ENCODE measurements at regions not wholly inside any gene's neighbourhood (a gene's known extent, or its start where the extent isn't known, plus 50 kb on each side); places are given as distances from the start of the nearest gene placed in this dataset.

DNA sequence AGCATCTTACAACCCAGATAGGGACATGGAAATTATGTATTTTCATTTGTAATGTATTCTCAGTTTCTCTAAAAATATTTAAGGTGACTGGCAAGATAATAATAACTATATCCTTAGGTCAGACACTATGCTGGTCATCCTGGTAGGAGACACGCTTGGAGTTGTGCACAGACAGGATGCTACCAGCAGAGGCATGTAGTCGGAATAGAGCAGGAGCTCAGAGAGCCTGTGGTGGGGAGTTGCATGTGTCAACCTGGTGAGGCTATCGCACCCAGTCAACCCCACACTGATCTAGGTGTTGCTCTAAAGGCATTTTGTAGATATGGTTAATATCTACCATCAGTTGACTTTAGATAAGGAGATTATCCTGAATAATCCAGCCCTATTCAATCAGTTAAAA, 318.5 kb downstream of the MIAT start:
- no peaks in the 10 kb centered on the region for H3K36me3 ChIP-seq
- no peak overlapping the region for H3K4me3 ChIP-seq
- H3K27me3 ChIP-seq: no peaks in the 10 kb centered on the region; the same call in 1 of the 2 replicates
- no peak for DNase-seq
- H3K9me3 ChIP-seq: no peaks in the 10 kb centered on the region

DNA sequence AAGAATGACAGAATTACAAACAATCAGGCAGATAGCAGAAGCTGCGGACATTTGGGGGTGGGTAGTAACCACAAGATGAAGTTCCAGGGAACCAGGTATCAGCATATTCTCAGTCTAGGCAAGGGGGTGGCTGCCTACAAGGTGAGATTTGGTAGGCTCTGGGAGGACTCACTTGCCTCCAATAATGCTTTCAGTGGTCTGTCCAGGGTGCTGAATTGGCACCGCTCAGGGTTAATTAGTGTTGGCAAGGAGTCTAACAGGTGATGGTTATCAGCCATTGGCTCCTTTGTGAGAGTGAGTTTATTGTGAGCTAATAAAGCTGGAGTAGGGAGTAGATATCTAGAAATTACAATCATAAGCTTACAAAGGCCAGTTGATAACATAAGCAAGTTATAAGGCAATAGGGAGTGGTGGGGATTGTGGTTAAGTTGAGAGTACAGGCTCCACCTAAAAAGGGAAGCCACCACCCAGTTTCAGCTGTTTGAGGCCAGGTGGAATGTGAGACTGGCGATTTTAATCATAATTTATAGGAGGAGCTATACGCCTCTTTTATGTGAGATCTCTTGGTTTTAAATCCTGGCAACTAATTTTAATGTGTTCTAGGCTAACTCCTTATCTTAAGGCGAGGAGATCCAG, 320.5 kb downstream of the MIAT start:
- H3K36me3 ChIP-seq: no peaks in the 10 kb centered on the region
- no peaks in the 10 kb centered on the region for H3K9me3 ChIP-seq
- H3K4me3 ChIP-seq: no peak overlapping the region
- no peaks in the 10 kb centered on the region; the same call in 1 of the 2 replicates for H3K27me3 ChIP-seq
- no peak for DNase-seq

DNA sequence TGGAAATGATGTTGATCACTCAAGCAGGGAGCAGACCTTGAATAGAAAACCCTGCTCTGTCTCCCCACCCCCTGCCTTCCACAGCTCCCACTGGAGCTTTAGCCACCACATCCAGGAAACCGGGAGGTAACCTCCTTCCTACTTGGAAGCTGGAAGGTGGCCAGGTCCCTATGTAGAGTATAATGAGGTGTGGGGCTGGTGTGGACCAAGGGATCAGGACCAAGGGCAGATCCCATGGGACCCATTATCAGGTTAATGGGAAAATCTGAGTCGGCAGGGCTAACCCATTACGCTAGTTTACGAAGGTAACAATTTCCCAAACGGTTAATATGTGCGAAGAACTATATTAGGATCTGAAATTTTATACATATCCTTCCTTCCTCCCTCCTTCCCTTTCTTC, 321.9 kb downstream of the MIAT start:
- Histone ChIP-seq H3K9me3 (no peaks in the 10 kb centered on the region), H3K4me3 (no peak overlapping the region), H3K36me3 (no peaks in the 10 kb centered on the region), H3K27me3 (no peaks in the 10 kb centered on the region; the same call in 1 of the 2 replicates)
- DNase-seq: no peak

DNA sequence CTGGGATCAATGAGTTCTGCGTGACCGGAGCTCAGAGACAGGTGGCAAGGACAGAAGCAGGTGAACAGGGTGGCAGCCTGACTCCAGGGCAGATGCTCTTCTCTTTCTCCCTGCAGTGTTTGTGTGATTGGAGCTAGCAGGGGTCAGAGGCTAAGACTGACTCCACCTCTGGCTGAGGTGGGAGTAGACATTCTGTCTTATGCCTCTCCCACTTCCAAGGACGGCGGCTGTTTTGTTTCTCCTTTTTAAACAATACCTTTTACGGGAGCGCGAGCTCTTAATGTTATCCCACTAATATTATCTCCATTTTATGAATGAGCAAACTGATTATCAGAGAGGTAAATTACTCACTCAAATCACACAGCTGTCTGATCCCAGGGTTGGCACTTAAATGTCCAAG, 323.7 kb downstream of the MIAT start:
- DNase-seq: no peak

DNA sequence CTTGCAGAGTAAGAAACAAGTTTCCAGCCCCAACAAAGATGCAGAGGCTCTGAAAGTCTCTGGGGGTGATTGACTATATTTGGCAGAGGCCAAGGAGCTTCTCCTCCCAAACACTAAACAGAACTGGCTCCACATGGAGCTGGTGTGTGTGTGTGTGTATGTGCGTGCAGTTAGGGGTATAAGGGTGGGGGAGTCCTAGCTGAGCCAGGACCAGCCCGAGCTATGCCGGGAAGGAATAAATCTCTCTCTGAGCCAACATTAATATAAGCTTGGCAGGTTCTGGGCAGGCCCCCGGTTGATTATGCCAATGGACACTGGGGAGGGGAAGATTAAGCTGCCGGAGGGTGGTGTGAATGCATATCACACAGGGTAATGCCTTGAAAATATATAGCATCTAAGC, 324.2 kb downstream of the MIAT start:
- no peak overlapping the region for H3K4me3 ChIP-seq
- no peaks in the 10 kb centered on the region for H3K36me3 ChIP-seq
- peak; percentile 59 for DNase-seq
- no peaks in the 10 kb centered on the region for H3K9me3 ChIP-seq
- peaks cover 2% of the 10 kb centered on the region; the same call in 1 of the 2 replicates for H3K27me3 ChIP-seq

More for the DNA sequence above, 323.7 kb downstream of the MIAT start:
- peaks cover 2% of the 10 kb centered on the region for H3K27me3 ChIP-seq
- no peak overlapping the region for H3K4me3 ChIP-seq
- no peaks in the 10 kb centered on the region for H3K9me3 ChIP-seq
- no peaks in the 10 kb centered on the region for H3K36me3 ChIP-seq

DNA sequence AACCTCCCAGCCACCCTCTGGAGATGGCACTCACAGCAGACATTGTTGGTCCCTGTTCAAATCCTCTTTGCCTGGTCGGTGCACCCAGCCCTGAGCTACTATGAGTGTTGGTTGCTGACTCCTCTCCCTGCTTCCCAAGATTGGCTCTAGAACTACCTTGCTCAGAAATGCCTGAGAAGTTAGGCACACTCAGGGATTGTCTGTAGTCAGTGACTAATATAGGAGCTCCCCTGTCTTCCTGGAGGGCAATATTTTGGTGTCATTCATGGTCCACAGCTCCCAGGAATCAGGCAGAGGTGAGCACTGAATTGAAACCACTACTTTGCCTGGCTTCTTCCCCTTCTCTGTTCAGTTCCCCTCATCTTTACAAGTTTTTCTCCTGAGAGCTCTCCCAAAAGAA, 325.9 kb downstream of the MIAT start:
- H3K9me3 ChIP-seq: no peaks in the 10 kb centered on the region
- H3K36me3 ChIP-seq: no peaks in the 10 kb centered on the region
- H3K4me3 ChIP-seq: no peak overlapping the region
- H3K27me3 ChIP-seq: peaks cover 2% of the 10 kb centered on the region; the same call in 1 of the 2 replicates
- peak; percentile 10 for DNase-seq

DNA sequence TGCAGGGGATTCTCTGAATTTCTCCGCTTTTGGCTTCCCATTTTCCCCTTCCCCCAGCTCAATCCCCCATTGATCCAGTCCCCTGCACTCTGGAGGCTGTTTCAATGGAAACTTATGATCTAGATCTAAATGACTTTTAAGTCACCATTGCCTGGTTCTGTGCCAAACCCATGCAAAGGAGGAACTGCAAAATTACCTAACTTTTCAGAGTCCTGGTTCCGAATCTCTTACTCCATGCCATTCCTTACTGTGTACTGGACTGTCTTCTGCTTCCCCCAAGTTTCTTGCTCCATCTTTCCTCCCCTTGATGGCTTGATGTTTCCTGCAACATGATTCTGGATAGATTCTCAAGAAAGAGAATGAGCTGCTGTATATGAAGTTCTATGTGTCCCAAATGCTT, 327.8 kb downstream of the MIAT start:
- no peak for DNase-seq
- Histone ChIP-seq H3K36me3 (no peaks in the 10 kb centered on the region), H3K4me3 (no peak overlapping the region), H3K9me3 (no peaks in the 10 kb centered on the region), H3K27me3 (peaks cover 2% of the 10 kb centered on the region; the same call in 1 of the 2 replicates)

DNA sequence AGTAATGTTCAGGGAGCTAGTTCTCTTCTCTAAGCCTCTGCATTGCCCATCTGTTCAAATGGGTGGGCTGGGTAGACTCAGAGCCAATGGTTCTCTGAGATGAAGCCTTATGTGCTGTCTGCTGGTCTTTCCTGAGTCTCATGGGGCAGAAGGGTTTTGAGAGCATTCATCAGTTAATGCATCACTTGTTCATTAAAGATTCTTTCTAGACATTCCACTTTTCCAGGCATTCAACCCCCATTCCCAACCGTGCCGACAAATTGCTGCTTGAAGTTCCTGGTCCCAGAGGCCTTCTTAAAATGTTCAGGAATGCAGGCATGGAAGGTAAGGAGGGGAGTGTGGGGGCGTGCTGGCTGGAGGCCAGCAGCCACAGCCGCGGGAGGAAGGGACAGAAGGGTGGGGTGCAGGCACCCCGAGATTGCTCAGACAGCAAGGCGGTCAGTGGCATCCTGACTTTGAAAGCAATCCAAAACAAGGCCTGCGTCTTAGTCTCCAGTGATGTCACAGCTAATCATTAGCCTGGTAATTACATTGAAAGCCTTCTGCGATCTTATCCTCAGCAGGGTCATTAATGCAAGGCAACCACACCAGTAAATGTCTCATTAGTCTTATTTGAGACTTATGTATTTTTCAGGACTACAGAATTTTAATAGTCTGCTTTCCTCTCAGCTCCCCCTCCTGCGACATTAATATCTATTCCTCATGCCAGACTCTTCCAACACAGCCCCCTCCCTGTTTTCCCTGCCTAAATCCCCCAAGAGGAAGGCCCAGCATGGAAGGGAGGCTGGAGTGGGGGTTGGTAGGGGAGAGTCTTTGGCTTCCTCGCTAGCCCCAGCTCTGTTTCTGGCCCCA, 328.8 kb downstream of the MIAT start:
- Histone ChIP-seq H3K27me3 (peaks cover 2% of the 10 kb centered on the region; the same call in 1 of the 2 replicates), H3K4me3 (no peak overlapping the region), H3K36me3 (no peaks in the 10 kb centered on the region), H3K9me3 (no peaks in the 10 kb centered on the region)
- DNase-seq: no peak

DNA sequence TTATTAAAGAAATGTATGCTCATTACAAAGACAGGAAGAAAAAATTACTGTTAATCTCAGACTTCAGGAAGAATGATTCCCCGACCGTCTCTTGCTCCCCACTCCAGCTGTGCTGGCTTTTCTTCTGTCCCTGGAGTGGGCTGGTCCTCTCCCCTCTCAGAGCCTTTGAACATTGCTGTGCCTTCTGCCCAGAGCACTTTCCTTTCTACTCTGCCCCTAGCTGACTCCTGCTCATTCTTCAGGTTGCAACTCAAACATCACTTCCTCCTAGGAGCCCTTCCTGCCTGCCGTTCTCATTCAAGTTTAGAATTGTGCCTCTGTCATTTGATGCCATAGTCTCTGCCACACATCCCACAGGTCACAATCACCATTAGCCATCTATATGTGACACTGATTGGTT, 329.5 kb downstream of the MIAT start:
- Histone ChIP-seq H3K4me3 (no peak overlapping the region), H3K27me3 (peaks cover 2% of the 10 kb centered on the region; the same call in 1 of the 2 replicates), H3K36me3 (no peaks in the 10 kb centered on the region), H3K9me3 (no peaks in the 10 kb centered on the region)
- no peak for DNase-seq

DNA sequence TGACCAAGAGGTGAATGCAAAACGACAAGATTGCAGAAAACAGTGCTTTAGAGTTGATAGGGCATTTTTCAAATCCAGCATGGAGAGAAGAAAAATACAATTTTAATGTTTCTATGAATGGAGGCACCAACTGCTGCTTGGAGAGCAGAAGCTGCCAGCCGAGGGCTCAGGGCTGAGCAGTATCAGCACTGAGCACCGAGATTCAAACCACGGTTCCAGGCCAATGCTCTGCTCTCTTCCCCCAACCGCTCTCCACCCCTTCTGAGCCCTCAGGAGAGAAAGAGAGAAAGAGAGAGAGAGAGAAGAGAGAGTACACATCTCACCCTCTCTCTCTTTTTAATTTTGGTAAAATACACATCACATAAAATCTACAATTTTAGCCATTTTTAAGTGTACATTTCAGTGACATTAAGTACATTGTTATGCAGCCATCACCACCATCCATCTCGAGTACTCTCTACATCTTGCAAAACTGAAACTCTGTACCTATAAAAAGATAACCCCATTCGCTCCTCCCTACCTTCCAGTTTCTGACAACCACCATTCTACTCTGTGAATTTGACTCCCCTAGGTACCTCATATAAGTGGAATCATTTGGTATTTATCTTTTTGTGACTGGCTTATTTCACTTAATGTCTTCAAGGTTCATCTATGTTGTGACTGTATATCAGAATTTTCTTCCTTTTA, 333.3 kb downstream of the MIAT start:
- no peak for DNase-seq
- no peaks in the 10 kb centered on the region for H3K9me3 ChIP-seq
- no peak overlapping the region for H3K4me3 ChIP-seq
- H3K36me3 ChIP-seq: no peaks in the 10 kb centered on the region
- no peaks in the 10 kb centered on the region; the same call in 1 of the 2 replicates for H3K27me3 ChIP-seq

DNA sequence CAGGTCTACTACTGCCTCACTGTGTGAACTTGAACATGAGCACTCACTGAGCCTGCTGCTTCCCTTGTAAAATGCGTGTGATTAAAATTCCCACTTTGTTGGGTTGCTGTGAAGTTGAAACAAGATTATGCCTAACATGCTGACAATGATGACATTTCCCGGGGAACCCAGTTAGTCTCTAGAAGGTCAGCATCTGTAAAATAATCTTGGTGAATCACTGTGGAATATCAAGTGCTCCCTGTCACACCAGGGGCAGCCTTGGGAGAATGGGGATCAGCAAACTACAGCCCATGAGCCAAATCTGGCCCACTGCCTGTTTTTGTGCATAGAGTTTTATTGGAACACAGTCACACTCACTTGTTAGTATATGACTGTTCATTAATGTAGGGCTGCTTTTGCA, 335.2 kb downstream of the MIAT start:
- Histone ChIP-seq H3K4me3 (no peak overlapping the region), H3K9me3 (no peaks in the 10 kb centered on the region), H3K36me3 (no peaks in the 10 kb centered on the region), H3K27me3 (no peaks in the 10 kb centered on the region; the same call in 1 of the 2 replicates)
- no peak for DNase-seq

DNA sequence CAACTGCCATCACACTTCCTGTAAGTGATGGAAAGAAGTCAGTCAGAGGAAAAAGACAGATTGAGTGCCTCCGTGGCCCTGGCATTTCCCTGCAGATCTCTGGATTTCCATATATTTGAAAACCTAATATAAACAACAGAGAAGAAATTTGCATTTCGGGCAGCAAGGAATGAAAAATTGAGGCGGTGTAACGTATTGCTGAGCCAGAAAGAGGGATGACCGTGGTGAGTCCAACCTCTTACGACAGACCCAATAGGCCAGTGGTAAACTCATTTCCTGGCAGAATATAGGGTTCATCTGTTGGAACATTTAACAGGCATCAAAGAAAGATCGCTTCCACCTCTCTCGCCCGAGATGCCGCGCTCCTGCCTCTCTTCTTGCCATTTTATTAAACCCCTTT, 336.5 kb downstream of the MIAT start:
- H3K9me3 ChIP-seq: no peaks in the 10 kb centered on the region
- H3K27me3 ChIP-seq: no peaks in the 10 kb centered on the region; the same call in 1 of the 2 replicates
- no peak overlapping the region for H3K4me3 ChIP-seq
- DNase-seq: no peak
- H3K36me3 ChIP-seq: no peaks in the 10 kb centered on the region

DNA sequence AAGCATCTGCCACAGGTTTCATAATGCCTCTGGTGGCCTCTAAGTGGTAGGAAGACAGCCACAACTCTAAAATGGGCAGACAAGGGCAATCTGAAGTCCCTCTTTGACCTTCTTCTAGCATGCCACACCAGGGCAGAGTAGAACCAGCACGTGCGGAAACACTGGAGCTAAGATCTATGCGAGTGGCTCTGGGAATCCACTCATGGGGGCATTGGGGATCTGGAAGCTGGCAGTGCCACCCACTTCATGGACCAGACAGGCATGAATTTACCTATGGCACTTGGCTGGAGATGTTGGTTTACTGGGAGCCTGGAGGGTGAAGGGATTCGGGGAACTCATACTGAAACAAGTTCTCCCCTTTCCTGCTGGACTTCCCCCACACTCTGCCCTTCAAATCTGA, 337.4 kb downstream of the MIAT start:
- no peak for DNase-seq
- Histone ChIP-seq H3K4me3 (no peak overlapping the region), H3K27me3 (no peaks in the 10 kb centered on the region; the same call in 1 of the 2 replicates), H3K9me3 (no peaks in the 10 kb centered on the region), H3K36me3 (no peaks in the 10 kb centered on the region)

DNA sequence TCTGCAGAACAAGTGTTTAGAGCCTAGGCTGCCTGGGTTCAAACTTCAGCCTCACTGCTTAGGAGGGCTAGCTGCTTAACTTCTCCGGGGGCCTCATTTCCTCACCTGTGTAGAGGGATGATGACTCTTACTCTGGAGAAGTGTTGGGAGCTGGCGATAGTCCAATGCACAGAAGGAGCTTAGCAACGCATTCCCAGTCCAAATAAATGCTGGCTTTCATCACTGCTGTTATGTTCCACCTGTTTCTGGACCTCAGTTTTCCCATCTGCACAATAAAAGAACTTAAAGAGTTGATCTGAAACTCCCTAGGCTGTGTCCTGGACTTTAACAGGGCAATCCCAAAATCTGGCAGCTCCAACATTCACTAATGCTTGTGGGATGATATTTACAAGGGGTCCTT, 337.8 kb downstream of the MIAT start:
- Histone ChIP-seq H3K4me3 (no peak overlapping the region), H3K9me3 (no peaks in the 10 kb centered on the region), H3K27me3 (no peaks in the 10 kb centered on the region; the same call in 1 of the 2 replicates), H3K36me3 (no peaks in the 10 kb centered on the region)
- no peak for DNase-seq

DNA sequence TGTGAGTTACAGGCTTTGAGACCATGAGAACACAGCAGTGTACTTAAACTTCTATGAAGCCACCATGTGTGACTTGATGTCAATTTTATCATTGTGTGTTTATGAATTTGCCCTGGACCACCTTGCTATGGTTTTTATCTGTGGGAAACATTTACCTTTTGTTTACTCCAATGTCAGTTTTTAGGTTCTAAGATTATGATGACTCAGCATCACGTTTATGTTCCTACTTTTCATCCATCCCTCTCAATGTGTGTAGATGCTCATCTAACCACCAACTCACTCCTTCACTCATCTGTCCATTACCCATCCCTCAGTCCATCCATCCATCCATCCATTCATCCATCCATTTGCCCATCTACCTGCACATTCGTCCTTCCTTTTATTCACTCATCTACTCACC, 338.8 kb downstream of the MIAT start:
- Histone ChIP-seq H3K27me3 (no peaks in the 10 kb centered on the region), H3K9me3 (no peaks in the 10 kb centered on the region), H3K4me3 (no peak overlapping the region), H3K36me3 (no peaks in the 10 kb centered on the region)
- DNase-seq: no peak

DNA sequence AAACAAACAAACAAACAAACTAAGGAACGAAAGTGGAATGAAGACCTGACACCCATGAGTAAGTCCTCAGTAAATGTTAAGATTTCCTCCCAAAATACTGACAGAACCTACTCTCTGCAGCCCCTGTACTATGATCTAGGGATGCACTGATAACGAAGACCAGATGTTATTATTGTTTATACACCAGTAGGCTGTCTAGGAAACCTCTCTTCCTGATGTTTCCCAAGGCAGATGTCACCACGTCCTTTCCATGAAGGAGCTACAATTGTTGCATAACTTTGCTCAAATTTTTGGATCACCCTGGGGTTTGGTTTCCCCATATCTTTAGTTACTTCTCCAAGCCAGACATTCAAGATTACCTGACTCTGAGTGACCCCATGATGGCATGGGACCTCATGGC, 340.7 kb downstream of the MIAT start:
- Histone ChIP-seq H3K36me3 (no peaks in the 10 kb centered on the region), H3K27me3 (no peaks in the 10 kb centered on the region), H3K9me3 (no peaks in the 10 kb centered on the region), H3K4me3 (no peak overlapping the region)
- no peak for DNase-seq

DNA sequence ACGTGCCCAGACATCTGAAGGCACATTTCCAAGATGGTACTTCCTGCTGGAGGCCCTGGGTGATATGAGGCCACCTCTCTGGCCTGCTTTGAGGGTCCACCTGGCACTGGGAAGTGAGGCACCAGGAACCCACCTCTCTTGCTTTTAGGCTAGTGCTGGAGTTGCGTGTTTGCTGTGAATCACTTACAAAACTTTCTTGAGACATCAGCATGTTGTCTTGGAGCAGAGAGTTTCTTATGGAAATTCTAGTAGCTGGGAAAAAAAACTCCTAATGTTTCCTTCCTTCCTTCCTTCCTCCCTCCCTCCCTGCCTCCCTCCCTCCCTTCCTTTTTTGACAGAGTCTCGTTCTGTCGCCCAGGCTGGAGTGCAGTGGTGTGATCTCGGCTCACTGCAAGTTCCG, 341.3 kb downstream of the MIAT start:
- H3K36me3 ChIP-seq: no peaks in the 10 kb centered on the region
- H3K27me3 ChIP-seq: no peaks in the 10 kb centered on the region
- DNase-seq: no peak
- H3K9me3 ChIP-seq: no peaks in the 10 kb centered on the region
- H3K4me3 ChIP-seq: no peak overlapping the region

Data from MG63 (cell line).